A549 (cell line): ENCODE measurements at regions not wholly inside any gene's neighbourhood (a gene's known extent, or its start where the extent isn't known, plus 50 kb on each side); places are given as distances from the start of the nearest gene placed in this dataset.

Experiments used
- ATAC-seq, 2 experiments: fragments of 200-7000 bp in 1 of 2; fragments of >200 bp in 1 of 2; cut with Nextera tagmentation in 1 of 2; cut with Tn5 transposase in 1 of 2; 3 replicates each; pipeline versions ENCODE4 v1.8.0 to v1.9.1; 2018 to 2020; ENCODE audit warnings: mild to moderate bottlenecking in 1 of 2, moderate library complexity in 1 of 2
- CTCF ChIA-PET: fragments of 300-600 bp; sonication (Branson Sonifier 250); formaldehyde crosslinking; extraction: SDS; loops from one replicate; lab custom pipeline; 2021; ENCODE audit warnings: antibody characterized with exemption, inconsistent platforms; lab: Yijun Ruan, JAX
- POLR2A ChIA-PET: fragments of 350-600 bp; formaldehyde crosslinking; extraction: SDS; loops from one replicate; lab custom pipeline; 2021; ENCODE audit warnings: antibody characterized with exemption, inconsistent platforms; lab: Yijun Ruan, JAX
- DNase-seq, 2 experiments: peaks; one replicate each; pipeline versions ENCODE4 v3.0.0 to v3.0.0-alpha.2; 2011 to 2016; ENCODE audit warnings: low read depth in 1 of 2, low spot score in 1 of 2
- FAIRE-seq: peaks from 2 replicates; lab custom pipeline; 2011; peaks lifted over from hg19 to GRCh38; lab: Jason Lieb, UNC
- H3K27ac ChIP-seq, 2 experiments: fragments of >200 bp; sonication (Bioruptor Twin); formaldehyde crosslinking; 3 replicates each; pipeline ENCODE4 v1.5.1; 2016 to 2017
- H3K4me1 ChIP-seq: fragments of >200 bp; sonication (Bioruptor Twin); formaldehyde crosslinking; 3 replicates; pipeline ENCODE4 v1.6.1; 2016
- H3K4me2 ChIP-seq: fragments of >200 bp; sonication (Bioruptor Twin); formaldehyde crosslinking; 3 replicates; pipeline ENCODE4 v1.6.1; 2016
- H3K4me3 ChIP-seq: fragments of >200 bp; sonication (Bioruptor Twin); formaldehyde crosslinking; 3 replicates; pipeline ENCODE4 v1.5.1; 2016
- H3K9me3 ChIP-seq: fragments of >200 bp; sonication (Bioruptor Twin); formaldehyde crosslinking; 3 replicates; pipeline ENCODE4 v1.6.1; 2016
- BHLHE40 ChIP-seq: IDR thresholded peaks from 2 replicates; pipeline ENCODE4 v1.6.1; 2012; ENCODE audit warnings: low read depth, low read length, inconsistent platforms
- CEBPB ChIP-seq, 2 experiments: fragments of >200 bp in 1 of 2; sonication (Bioruptor Twin) in 1 of 2; formaldehyde crosslinking in 1 of 2; IDR thresholded peaks; 2 replicates each; pipeline ENCODE4 v1.6.1; 2012 to 2016
- CHD2 ChIP-seq: fragments of 150-350 bp; IDR thresholded peaks from 2 replicates; pipeline ENCODE4 v1.6.1; 2014; ENCODE audit warnings: low read length; ENCODE audit not compliant: partially characterized antibody
- EHMT2 ChIP-seq: fragments of 200-600 bp; sonication (generic); IDR thresholded peaks from 2 replicates; pipeline ENCODE4 v1.6.1; 2016; ENCODE audit warnings: antibody characterized with exemption, low read depth, mild to moderate bottlenecking, moderate library complexity
- EP300 ChIP-seq, 2 experiments: fragments of >200 bp; sonication (Bioruptor Twin); formaldehyde crosslinking; IDR thresholded peaks; 2 replicates in 1 of 2; 3 replicates in 1 of 2; pipeline ENCODE4 v1.6.1; 2016 to 2017
- FOSB ChIP-seq: fragments of 250-450 bp; sonication (Bioruptor Pico); IDR thresholded peaks from 2 replicates; pipeline ENCODE4 v1.5.0; 2020; ENCODE audit warnings: mild to moderate bottlenecking, moderate library complexity
- FOSL2 ChIP-seq, 2 experiments: fragments of 450-650 bp in 1 of 2; fragments of >200 bp in 1 of 2; sonication (Bioruptor Twin) in 1 of 2; formaldehyde crosslinking; IDR thresholded peaks; 2 replicates each; pipeline versions ENCODE4 v1.5.0 to v1.6.1; 2016 to 2020; ENCODE audit warnings: mild to moderate bottlenecking in 1 of 2, moderate library complexity in 1 of 2
- HES2 ChIP-seq: fragments of >200 bp; sonication (Bioruptor Twin); formaldehyde crosslinking; IDR thresholded peaks from 2 replicates; pipeline ENCODE4 v1.6.1; 2016
- KDM5A ChIP-seq: fragments of 200-600 bp; sonication (generic); IDR thresholded peaks from 2 replicates; pipeline ENCODE4 v1.6.1; 2016; ENCODE audit warnings: antibody characterized with exemption, mild to moderate bottlenecking
- NFE2L2 ChIP-seq: fragments of 150-350 bp; conservative IDR thresholded peaks from 2 replicates; pipeline ENCODE4 v1.6.1; 2014; ENCODE audit warnings: low read length
- POLR2A ChIP-seq: IDR thresholded peaks from 2 replicates; pipeline ENCODE4 v1.6.1; 2012; ENCODE audit warnings: mild to moderate bottlenecking, low read length
- POLR2AphosphoS2 ChIP-seq: conservative IDR thresholded peaks from 2 replicates; pipeline ENCODE4 v1.6.1; 2012; ENCODE audit warnings: low read length, improper control_type of control experiment, inconsistent platforms
- REST ChIP-seq: fragments of 200-600 bp; sonication (generic); IDR thresholded peaks from 2 replicates; pipeline ENCODE4 v1.6.1; 2016; ENCODE audit warnings: antibody characterized with exemption, mild to moderate bottlenecking, moderate library complexity
- RFX5 ChIP-seq: fragments of 450-650 bp; IDR thresholded peaks from 2 replicates; pipeline ENCODE4 v1.7.1; 2014; ENCODE audit warnings: antibody characterized with exemption, mild to moderate bottlenecking, moderate library complexity
- RNF2 ChIP-seq: fragments of 200-600 bp; sonication (generic); IDR thresholded peaks from 2 replicates; pipeline ENCODE4 v1.6.1; 2016; ENCODE audit warnings: low read depth, mild to moderate bottlenecking, antibody characterized with exemption, moderate library complexity, borderline replicate concordance
- SREBF2 ChIP-seq: fragments of 450-650 bp; IDR thresholded peaks from 2 replicates; pipeline ENCODE4 v1.6.1; 2014; ENCODE audit warnings: mild to moderate bottlenecking, moderate library complexity
- ZSCAN20 ChIP-seq: fragments of 250-450 bp; sonication (Bioruptor Pico); IDR thresholded peaks from 2 replicates; pipeline ENCODE4 v1.8.0; 2022; ENCODE audit warnings: mild to moderate bottlenecking, moderate library complexity
- WGBS: methylation state at CpG from one replicate; pipeline ENCODE4 v1.1.6; 2017; ENCODE audit errors: missing lambda C conversion rate; 5-methylcytosine and 5-hydroxymethylcytosine counted together
- TF ChIP-seq, protein P1 (sequence below): IDR thresholded peaks from 2 replicates; pipeline ENCODE4 v1.6.1; 2012
- TF ChIP-seq, protein P2 (sequence below): fragments of >200 bp; sonication (Bioruptor Twin); formaldehyde crosslinking; IDR thresholded peaks from 3 replicates; pipeline ENCODE4 v1.5.1; 2016
- TF ChIP-seq, protein P3 (sequence below): fragments of 250-450 bp; sonication (Bioruptor Pico); IDR thresholded peaks from 2 replicates; pipeline ENCODE4 v1.5.0; 2020; ENCODE audit warnings: low read depth, mild to moderate bottlenecking, moderate library complexity
- TF ChIP-seq, protein P4 (sequence below): fragments of >200 bp; sonication (Bioruptor Twin); formaldehyde crosslinking; IDR thresholded peaks from 3 replicates; pipeline ENCODE4 v1.6.1; 2016

DNA sequence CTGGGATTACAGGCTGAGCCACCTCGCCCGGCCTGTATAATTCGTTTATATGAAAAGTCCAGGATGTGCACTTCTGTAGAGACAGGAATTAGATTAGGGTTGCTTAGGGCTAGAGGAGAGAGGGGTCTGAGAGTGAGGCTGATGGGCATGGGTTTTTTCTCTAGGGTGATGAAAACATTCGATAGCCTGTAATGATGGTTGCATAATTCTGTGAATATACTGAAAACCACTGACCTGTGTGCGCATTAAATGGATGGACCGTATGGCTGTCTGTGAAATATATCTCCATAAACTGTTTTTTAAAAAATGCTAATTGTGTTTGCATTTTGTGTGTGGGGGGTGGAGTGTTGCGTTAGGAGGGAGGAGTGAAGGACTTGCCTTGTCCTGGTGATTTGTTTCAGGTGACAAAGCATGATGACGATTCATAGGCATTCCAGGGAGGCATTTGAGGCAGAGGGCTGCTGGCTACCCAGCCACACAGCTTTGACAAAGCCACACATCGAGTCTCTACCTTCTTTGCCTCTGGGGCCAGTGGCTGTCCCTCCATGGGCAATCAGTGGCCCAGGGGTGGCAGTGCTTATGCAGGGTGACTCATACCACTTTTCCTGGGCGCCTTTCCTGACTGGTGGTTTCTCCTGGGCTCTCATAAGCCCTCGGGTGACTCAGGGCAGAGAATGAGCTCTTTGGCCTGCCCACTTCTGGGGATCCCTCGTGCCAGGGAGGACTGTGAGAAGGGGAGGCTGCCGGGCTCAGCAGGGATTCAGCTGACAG is 148.5 kb upstream of the WSCD1 start:
- DNase-seq (peak; percentile 25), FAIRE-seq (no peak), ATAC-seq (peak; percentile 70)
- H3K4me3 ChIP-seq = no peak overlapping the region
- 29% methylated on average over 13 of the region's 13 CpGs for WGBS
- no peaks in the 10 kb centered on the region for H3K4me1 ChIP-seq
- TF ChIP-seq POLR2A (no peak), FOSL2 (IDR thresholded peaks at IDR 0.05) (no peak), FOSL2 (CRISPR knock-in tag; IDR thresholded peaks at IDR 0.05) (peak; percentile 48; the same call in 1 of the 2 replicates)
- no peaks in the 10 kb centered on the region for H3K9me3 ChIP-seq
- ChIA-PET POLR2A (no interaction called here), CTCF (no interaction called here)
- no peak overlapping the region for H3K4me2 ChIP-seq
- no peak overlapping the region for H3K27ac ChIP-seq

DNA sequence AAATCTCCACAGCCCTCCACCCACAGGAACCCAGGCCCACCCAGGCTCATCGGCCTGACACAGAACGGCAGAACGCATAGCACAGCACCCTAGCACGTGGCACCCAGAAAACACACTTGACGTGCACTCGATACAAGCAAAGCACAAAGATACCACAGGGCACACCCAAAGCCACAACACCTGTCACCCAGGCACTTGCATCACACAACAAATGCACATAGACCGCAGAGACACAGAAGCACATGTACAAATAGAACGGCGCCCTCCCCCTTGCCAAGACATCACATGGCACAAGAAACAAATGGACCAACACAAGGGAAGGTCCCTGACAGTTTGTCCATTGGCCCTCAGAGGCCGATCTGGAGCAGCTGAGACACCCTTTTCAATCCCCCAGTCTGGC is 147.7 kb upstream of the WSCD1 start:
- DNase-seq = no peak

DNA sequence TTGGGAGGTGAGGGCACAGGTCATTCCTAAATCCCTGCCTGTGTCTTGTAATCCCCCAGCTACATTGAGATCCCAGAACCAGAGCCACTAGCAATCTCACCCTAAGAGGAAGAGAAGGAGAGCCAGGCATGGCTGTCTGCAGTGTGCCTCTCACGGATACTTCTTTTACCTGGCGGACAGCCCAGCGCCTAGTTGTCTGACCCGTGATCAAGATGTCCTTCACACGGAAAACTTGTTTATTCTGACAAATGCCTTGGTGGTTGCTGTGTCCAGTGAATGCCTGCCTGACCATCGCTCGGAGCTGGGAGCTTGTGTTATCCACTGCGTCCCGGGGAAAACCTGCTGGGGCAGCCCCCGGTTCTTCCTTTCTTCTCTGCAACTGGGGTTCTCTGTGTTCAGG is 140.5 kb upstream of the WSCD1 start:
- 63% methylated on average over 10 of the region's 10 CpGs for WGBS
- no peak overlapping the region for H3K4me3 ChIP-seq
- POLR2A ChIA-PET = no interaction called here
- H3K9me3 ChIP-seq = no peaks in the 10 kb centered on the region
- DNase-seq = no peak
- ATAC-seq = no peak
- no peaks in the 10 kb centered on the region for H3K4me1 ChIP-seq
- CTCF ChIA-PET = no interaction called here
- no peak overlapping the region for H3K27ac ChIP-seq
- no peak for FAIRE-seq
- no peak overlapping the region for H3K4me2 ChIP-seq
- TF ChIP-seq SREBF2 (no peak), EP300 (IDR thresholded peaks at IDR 0.05) (no peak), CEBPB (IDR thresholded peaks at IDR 0.05) (no peak), KDM5A (no peak), NFE2L2 (no peak), POLR2AphosphoS2 (no peak), FOSB (no peak), BHLHE40 (no peak), HES2 (no peak), FOSL2 (IDR thresholded peaks at IDR 0.05) (no peak), FOSL2 (CRISPR knock-in tag; IDR thresholded peaks at IDR 0.05) (no peak), RNF2 (no peak), CHD2 (no peak)
- TF ChIP-seq, protein P1, sequence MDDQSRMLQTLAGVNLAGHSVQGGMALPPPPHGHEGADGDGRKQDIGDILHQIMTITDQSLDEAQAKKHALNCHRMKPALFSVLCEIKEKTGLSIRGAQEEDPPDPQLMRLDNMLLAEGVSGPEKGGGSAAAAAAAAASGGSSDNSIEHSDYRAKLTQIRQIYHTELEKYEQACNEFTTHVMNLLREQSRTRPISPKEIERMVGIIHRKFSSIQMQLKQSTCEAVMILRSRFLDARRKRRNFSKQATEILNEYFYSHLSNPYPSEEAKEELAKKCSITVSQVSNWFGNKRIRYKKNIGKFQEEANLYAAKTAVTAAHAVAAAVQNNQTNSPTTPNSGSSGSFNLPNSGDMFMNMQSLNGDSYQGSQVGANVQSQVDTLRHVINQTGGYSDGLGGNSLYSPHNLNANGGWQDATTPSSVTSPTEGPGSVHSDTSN = no peak
- TF ChIP-seq, protein P2, sequence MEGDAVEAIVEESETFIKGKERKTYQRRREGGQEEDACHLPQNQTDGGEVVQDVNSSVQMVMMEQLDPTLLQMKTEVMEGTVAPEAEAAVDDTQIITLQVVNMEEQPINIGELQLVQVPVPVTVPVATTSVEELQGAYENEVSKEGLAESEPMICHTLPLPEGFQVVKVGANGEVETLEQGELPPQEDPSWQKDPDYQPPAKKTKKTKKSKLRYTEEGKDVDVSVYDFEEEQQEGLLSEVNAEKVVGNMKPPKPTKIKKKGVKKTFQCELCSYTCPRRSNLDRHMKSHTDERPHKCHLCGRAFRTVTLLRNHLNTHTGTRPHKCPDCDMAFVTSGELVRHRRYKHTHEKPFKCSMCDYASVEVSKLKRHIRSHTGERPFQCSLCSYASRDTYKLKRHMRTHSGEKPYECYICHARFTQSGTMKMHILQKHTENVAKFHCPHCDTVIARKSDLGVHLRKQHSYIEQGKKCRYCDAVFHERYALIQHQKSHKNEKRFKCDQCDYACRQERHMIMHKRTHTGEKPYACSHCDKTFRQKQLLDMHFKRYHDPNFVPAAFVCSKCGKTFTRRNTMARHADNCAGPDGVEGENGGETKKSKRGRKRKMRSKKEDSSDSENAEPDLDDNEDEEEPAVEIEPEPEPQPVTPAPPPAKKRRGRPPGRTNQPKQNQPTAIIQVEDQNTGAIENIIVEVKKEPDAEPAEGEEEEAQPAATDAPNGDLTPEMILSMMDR = no peak
- TF ChIP-seq, protein P3, sequence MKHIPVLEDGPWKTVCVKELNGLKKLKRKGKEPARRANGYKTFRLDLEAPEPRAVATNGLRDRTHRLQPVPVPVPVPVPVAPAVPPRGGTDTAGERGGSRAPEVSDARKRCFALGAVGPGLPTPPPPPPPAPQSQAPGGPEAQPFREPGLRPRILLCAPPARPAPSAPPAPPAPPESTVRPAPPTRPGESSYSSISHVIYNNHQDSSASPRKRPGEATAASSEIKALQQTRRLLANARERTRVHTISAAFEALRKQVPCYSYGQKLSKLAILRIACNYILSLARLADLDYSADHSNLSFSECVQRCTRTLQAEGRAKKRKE (CRISPR knock-in tag) = no peak
- TF ChIP-seq, protein P4, sequence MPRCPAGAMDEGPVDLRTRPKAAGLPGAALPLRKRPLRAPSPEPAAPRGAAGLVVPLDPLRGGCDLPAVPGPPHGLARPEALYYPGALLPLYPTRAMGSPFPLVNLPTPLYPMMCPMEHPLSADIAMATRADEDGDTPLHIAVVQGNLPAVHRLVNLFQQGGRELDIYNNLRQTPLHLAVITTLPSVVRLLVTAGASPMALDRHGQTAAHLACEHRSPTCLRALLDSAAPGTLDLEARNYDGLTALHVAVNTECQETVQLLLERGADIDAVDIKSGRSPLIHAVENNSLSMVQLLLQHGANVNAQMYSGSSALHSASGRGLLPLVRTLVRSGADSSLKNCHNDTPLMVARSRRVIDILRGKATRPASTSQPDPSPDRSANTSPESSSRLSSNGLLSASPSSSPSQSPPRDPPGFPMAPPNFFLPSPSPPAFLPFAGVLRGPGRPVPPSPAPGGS = no peak

More for the DNA sequence above, 147.7 kb upstream of the WSCD1 start:
- 76% methylated on average over 10 of the region's 10 CpGs for WGBS
- no peak overlapping the region for H3K4me2 ChIP-seq
- no peak overlapping the region for H3K4me3 ChIP-seq
- H3K27ac ChIP-seq = no peak overlapping the region
- H3K4me1 ChIP-seq = no peaks in the 10 kb centered on the region
- FAIRE-seq (no peak), ATAC-seq (no peak)
- CTCF ChIA-PET = no interaction called here
- POLR2A ChIA-PET = no interaction called here
- TF ChIP-seq FOSL2 (IDR thresholded peaks at IDR 0.05) = no peak
- no peak for TF ChIP-seq FOSL2 (CRISPR knock-in tag; IDR thresholded peaks at IDR 0.05)
- TF ChIP-seq REST = no peak
- TF ChIP-seq EHMT2 = no peak
- TF ChIP-seq ZSCAN20 = no peak
- TF ChIP-seq RFX5 = no peak
- no peak for TF ChIP-seq RNF2
- no peaks in the 10 kb centered on the region for H3K9me3 ChIP-seq
